Effector CD8-positive, alpha-beta T cell (primary cell): ENCODE measurements at regions not wholly inside any gene's neighbourhood (a gene's known extent, or its start where the extent isn't known, plus 50 kb on each side); places are given as distances from the start of the nearest gene placed in this dataset.

Experiments used
- DNase-seq: peaks from one replicate; lab custom pipeline; 2025; lab: John Stamatoyannopoulos, UW

- no peak for DNase-seq
Measured at GRCh38 chr20:63116412-63117106, 99.4 kb downstream of the YTHDF1 start.

DNA sequence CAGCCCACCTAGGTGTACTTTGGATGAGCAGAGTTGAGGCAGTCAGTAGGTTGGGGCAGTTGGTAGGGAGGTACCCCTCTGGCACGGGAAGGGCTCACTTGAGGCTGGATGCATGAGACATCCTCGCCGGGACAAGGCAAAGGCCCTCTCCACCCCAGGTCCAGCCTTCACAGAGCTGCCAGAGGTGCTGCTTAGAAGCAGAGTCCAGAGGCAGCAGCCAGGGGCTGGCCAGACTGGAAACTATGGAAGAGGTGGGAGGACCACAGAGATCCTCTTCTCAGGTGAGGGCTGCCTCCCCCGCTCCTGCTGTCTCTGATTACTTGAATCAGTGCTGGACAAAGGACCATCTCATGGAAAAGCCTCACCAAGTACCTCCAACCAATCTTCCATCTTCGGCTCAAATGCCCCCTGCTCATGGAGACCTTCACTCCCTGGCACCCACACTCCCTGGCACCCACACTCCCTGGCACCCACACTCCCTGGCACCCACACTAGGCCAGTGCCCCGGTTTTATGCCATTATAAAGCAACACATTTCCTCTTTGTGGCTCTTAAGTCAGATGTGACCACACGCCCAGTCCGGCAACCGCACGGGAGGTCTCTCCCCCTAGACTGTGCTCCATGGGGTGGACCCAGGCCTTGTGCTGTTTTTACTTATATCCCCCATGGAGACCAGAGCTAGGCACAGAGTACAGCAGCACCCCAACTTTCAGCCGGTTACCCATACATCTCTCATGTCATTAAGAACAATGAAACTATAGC is 100.1 kb downstream of the YTHDF1 start:
- no peak for DNase-seq

DNA sequence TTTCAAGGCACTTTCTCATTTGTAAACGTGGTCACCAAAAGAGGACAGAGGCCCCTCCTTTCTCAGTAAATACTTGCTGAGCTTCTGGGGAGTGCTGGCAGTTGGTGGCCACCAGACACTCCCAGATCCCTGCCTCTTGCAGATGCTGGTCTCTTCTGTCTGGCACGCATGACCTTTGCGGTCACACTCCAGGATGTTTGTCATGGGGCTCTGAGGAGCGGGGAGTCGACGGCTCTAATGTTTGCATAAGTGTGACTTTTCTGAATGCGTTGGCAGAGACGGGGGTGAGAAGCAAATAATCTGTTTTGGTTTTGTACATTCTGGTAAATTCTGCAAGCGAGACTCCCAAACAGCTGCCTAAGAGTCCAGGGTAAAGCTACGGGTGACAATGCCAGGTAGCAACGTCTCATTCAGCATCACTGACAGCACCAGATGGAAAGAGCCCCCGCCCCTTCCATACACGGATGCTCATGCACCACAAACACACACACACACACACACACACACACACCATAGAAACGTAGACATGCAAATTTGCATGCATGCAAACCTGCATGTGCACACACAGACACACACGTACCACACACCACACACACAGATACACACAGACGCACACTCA is 101.1 kb downstream of the YTHDF1 start:
- no peak for DNase-seq

- no peak for DNase-seq
Measured at GRCh38 chr20:63114006-63114692, 101.8 kb downstream of the YTHDF1 start.

GRCh38 chr20:63112491-63113219 is 103.3 kb downstream of the YTHDF1 start:
- DNase-seq = no peak

DNA sequence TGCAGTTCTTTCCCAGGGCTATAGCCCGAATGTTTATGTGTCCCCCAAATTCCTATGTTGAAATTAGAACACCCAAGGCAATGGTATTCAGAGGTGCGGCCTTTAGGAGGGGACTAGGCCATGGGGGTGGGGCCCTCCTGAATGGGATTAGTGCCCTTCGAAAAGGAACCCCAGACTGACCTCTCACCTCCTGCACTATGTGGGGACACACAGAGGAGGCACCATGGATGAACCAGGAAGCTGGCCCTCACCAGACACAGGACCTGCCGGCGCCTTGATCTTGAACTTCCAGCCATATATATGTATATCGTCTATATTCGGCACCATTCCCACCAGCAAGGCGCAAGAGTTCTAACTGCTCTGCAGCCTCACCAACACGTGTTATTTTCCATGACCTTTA is 101.5 kb upstream of the BHLHE23 start:
- DNase-seq = no peak

DNA sequence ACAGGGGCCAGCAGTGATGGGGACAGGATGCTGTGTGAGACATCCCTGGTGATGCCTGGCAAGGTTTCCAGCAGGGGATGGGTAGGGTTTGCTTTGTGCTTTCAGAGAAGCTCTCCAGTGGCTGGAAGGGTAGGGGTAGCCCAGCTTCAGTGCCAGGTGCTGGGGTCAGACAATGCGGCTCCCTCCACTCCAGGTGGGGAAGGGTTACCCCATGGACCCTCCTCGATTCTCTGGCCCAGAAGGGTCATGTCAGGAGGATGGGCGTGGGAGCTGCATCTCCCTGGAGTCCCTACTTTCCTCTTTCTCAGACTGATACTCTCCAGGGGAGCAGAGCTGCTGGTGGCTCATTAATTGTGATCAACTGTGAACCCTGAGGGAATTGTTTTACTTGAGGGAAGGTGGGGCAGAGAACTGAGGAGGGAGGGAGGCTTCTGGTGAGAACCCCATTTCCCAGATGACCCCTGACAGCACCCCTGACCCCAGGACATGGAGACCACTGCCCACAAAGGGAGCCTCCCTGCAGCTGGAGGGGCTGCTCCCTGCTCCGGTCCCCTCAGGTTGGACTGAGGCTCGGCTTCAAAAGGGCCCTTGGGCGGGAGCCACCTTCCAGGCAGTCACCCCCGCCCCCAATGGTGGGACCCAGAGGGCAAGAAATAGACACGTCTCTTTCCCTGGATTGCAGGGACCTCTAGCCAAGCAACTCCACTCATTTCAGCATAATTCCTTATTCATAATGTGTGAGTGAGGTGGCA is 100.9 kb upstream of the BHLHE23 start:
- DNase-seq = no peak

- DNase-seq = no peak
Measured at GRCh38 chr20:63106765-63107448, 100.1 kb upstream of the BHLHE23 start.

DNA sequence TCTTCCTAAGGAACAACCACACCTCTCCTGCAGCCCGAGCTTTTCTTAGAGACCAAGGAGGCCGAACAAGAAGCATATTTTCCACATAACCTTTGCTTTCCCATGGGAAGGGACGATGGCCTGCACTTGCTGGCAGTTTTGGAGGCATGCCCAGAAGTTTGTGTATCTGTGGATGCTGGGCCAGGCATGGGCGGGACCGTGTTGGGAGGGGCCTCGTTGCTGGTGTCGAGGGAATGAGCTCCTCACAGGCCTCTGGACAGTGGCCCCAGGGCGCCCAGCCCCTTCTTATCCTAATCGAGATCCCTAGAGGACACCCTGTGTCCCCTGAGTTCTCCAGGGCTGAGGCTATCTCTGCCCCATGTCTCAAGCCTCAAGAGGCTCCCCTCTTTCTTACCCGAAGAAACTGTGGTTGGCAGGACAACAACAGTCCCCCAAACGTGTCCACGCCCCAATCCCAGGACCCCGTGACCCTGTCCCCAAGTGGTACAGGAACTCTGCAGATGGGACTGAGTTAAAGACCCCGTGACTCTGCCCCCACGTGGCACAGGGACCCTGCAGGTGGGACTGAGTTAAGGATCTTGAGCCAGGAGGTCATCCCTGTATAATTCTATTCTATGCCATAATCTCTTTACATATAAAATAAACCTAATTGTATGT is 99.5 kb upstream of the BHLHE23 start:
- no peak for DNase-seq

- no peak for DNase-seq
Measured at GRCh38 chr20:63105211-63106107, 98.7 kb upstream of the BHLHE23 start.

DNA sequence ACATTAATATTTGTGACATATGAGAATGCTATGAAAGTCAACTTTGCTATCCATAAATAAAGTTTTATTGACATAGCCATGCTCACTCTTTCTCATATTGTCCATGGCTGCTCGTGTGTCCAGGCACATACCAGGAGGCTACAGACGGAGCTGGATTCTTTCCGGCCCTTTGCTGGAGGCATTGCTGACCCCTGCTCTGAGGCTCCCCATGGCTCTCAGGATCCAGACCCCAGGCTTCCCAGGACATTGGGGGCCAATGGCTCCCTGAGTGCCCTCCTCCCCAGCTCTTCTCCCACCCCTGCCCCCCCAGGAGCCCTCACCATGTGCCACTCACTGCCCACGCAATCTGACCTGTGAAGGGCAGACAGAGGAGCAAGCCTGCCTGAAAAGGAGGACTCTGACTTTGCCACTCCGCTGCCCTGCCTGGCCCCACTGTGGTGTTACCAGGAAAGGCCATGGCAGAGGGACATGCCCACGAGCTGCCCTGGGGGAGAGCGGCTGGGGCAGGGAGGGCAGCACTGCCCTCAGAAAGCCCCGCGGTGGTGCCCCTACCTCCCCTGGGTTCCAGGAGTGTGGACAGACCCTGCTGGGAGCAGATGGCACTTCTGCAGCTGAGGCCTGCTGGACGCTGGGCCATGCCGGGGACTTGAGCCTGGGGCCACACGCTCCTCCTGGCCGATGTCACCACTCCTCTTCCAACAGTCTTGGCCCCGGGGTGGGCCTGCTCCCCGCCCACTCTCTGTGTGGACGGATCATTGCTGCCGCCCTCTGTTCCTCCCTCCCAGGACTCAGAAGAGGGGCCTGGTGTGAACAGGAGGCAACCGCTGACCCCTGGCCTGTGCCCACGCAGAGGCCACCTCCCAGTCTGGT is 97.8 kb upstream of the BHLHE23 start:
- no peak for DNase-seq

GRCh38 chr20:63103402-63104311 is 96.9 kb upstream of the BHLHE23 start:
- peak; percentile 37 for DNase-seq

DNA sequence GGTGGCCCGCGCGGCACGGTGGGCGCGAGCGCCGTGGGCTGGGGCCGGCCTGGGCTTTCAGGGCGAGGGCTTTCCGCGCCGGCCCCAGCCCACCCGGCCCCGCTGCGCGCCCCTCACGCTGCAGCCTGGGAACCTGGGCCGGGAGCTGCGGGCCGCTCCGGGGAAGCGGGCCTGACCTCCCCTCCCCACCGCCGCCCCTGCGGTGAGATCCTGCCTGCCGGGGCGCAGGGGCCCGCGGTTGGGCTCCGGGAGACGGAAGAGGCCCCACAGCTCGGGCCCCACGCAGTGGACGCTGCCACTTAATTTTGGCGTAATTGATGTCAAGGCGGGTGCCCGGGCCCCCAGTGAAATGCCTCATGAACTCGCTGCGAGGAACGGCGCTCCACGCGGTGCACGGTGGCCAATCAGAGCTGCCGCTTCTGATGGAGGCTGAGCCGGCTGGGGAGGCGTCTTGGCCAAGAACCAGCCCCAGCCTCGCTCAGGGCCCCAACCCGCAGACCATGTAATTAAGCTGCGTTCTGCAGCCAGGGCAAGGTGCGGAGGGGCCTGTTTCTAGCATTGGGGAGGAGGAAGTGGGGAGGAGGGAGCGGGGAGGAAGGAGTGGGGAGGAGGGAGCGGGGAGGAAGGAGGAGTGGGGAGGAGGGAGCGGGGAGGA is 96.1 kb upstream of the BHLHE23 start:
- DNase-seq = peak; percentile 61

DNA sequence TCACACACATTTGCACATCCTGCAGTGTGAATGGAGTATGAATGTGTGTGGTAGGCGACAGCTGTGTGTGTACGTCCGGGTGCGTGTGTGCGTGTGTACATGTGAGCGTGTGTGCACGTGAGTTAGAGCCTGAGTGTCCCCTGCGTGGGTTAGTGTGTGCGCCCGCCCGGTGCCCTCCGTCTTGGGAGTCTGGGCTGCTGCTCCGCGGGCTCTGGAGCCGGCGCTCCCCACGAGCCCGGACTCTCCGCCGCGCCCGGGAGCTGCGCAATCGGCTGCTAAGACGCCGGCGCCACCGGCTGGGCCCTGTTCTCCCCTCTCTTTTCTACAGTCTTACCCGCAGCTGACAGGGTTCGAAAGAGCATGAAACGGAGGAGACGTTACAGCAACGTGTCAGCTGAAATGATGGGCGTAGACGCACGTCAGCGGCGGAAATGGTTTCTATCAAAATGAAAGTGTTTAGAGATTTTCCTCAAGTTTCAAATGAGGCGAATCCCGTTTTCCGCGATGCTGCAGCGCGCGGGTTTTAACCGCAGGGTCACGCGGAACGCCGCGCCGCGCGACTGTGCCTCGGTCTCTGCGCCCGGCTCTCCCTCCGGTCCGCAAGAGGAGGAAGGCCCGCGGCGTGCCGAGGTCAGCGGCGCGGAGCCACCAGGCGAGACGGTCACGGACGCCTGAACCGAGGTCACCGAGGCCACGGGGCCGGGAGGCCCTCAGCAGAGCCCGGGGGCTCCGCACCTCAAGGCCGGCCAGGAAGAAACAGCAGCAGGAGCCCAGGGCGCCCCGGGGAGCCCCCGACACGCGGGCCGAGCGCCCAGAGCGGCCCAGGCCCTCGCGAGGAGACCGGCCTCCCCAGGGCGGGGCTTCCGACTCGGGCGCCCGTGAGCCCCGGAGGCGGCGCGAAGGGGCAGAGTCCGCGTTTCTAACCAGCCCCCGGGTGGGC is 95.3 kb upstream of the BHLHE23 start:
- peak; percentile 40 for DNase-seq
